H9 (cell line): ENCODE measurements at regions not wholly inside any gene's neighbourhood (a gene's known extent, or its start where the extent isn't known, plus 50 kb on each side); places are given as distances from the start of the nearest gene placed in this dataset.

ENCODE experiments used
- DNase-seq: peaks from one replicate; pipeline ENCODE4 v3.0.0-alpha.2; 2017
- H2AFZ ChIP-seq: one replicate; pipeline ENCODE4 v1.6.1; 2013; ENCODE audit warnings: mild to moderate bottlenecking, low read length, control low read depth, moderate library complexity
- H2AK5ac ChIP-seq: 2 replicates; pipeline ENCODE4 v1.6.1; 2013; ENCODE audit warnings: low read length, control low read depth, mixed read lengths; ENCODE audit not compliant: insufficient read length
- H2BK120ac ChIP-seq: one replicate; pipeline ENCODE4 v1.6.1; 2013; ENCODE audit warnings: low read depth, mild to moderate bottlenecking, low read length, control low read depth, inconsistent platforms; ENCODE audit not compliant: poor library complexity, severe bottlenecking
- H2BK12ac ChIP-seq: 2 replicates; pipeline ENCODE4 v1.6.1; 2013; ENCODE audit warnings: low read length, control low read depth, mixed read lengths, low read depth; ENCODE audit not compliant: insufficient read length
- H2BK15ac ChIP-seq: 2 replicates; pipeline ENCODE4 v1.6.1; 2013; ENCODE audit warnings: low read depth, low read length, control low read depth
- H2BK20ac ChIP-seq: one replicate; pipeline ENCODE4 v1.6.1; 2013; ENCODE audit warnings: low read depth, mild to moderate bottlenecking, low read length, control low read depth, inconsistent platforms; ENCODE audit not compliant: poor library complexity, severe bottlenecking
- H2BK5ac ChIP-seq: 2 replicates; pipeline ENCODE4 v1.6.1; 2013; ENCODE audit warnings: low read length, control low read depth, mixed read lengths; ENCODE audit not compliant: insufficient read length
- H3K14ac ChIP-seq: 2 replicates; pipeline ENCODE4 v1.6.1; 2013; ENCODE audit warnings: low read length, control low read depth; ENCODE audit not compliant: insufficient read depth
- H3K18ac ChIP-seq: 2 replicates; pipeline ENCODE4 v1.6.1; 2013; ENCODE audit warnings: low read depth, mild to moderate bottlenecking, mixed read lengths, low read length, control low read depth; ENCODE audit not compliant: insufficient read length
- H3K23ac ChIP-seq: 2 replicates; pipeline ENCODE4 v1.6.1; 2013; ENCODE audit warnings: low read length, control low read depth, mixed read lengths, low read depth; ENCODE audit not compliant: insufficient read length
- H3K23me2 ChIP-seq: 2 replicates; pipeline ENCODE4 v1.6.1; 2013; ENCODE audit warnings: low read depth, mild to moderate bottlenecking, mixed read lengths, low read length, control low read depth; ENCODE audit not compliant: insufficient read length, poor library complexity, severe bottlenecking
- H3K27ac ChIP-seq: 2 replicates; pipeline ENCODE4 v1.5.1; 2013; ENCODE audit warnings: low read length, control low read depth, mixed read lengths, low read depth; ENCODE audit not compliant: insufficient read length
- H3K27me3 ChIP-seq: 2 replicates; pipeline ENCODE4 v1.6.1; 2013; ENCODE audit warnings: low read length, control low read depth, inconsistent platforms; ENCODE audit not compliant: insufficient read depth
- H3K4ac ChIP-seq: 2 replicates; pipeline ENCODE4 v1.6.1; 2013; ENCODE audit warnings: low read depth, mild to moderate bottlenecking, control low read depth, inconsistent platforms, low read length, moderate library complexity
- H3K4me1 ChIP-seq: 2 replicates; pipeline ENCODE4 v1.6.1; 2013; ENCODE audit warnings: low read length, control low read depth, inconsistent platforms; ENCODE audit not compliant: insufficient read depth
- H3K4me2 ChIP-seq: 2 replicates; pipeline ENCODE4 v1.6.1; 2013; ENCODE audit warnings: low read length, control low read depth, mixed read lengths; ENCODE audit not compliant: insufficient read length, insufficient read depth
- H3K56ac ChIP-seq: 2 replicates; pipeline ENCODE4 v1.6.1; 2013; ENCODE audit warnings: low read depth, mild to moderate bottlenecking, mixed read lengths, low read length, control low read depth; ENCODE audit not compliant: insufficient read length
- H3K79me1 ChIP-seq: 2 replicates; pipeline ENCODE4 v1.6.1; 2013; ENCODE audit warnings: low read depth, mild to moderate bottlenecking, moderate library complexity, low read length, control low read depth, inconsistent platforms; ENCODE audit not compliant: insufficient read depth, poor library complexity, severe bottlenecking
- H3K79me2 ChIP-seq: 2 replicates; pipeline ENCODE4 v1.6.1; 2013; ENCODE audit warnings: low read length, control low read depth, inconsistent platforms; ENCODE audit not compliant: insufficient read depth
- H3K9ac ChIP-seq: 2 replicates; pipeline ENCODE4 v1.6.1; 2013; ENCODE audit warnings: low read length, control low read depth, mixed read lengths; ENCODE audit not compliant: insufficient read length; ENCODE audit errors: extremely low read depth
- H3K9me3 ChIP-seq: one replicate; pipeline ENCODE4 v1.6.1; 2013; ENCODE audit warnings: low read depth, low read length, inconsistent platforms; ENCODE audit not compliant: control insufficient read depth
- H3T11ph ChIP-seq: one replicate; pipeline ENCODE4 v1.6.1; 2013; ENCODE audit warnings: mild to moderate bottlenecking, low read length, control low read depth, inconsistent platforms
- H4K20me1 ChIP-seq: one replicate; pipeline ENCODE4 v1.6.1; 2013; ENCODE audit not compliant: control insufficient read depth, insufficient read length, insufficient read depth
- H4K5ac ChIP-seq: 2 replicates; pipeline ENCODE4 v1.6.1; 2013; ENCODE audit warnings: low read depth, mild to moderate bottlenecking, mixed read lengths, low read length, control low read depth; ENCODE audit not compliant: insufficient read length
- H4K8ac ChIP-seq: replicated peaks from 2 replicates; pipeline ENCODE4 v1.6.1; 2013; ENCODE audit warnings: low read length, control low read depth, mixed read lengths, low read depth; ENCODE audit not compliant: insufficient read length
- H4K91ac ChIP-seq: 2 replicates; pipeline ENCODE4 v1.6.1; 2013; ENCODE audit warnings: low read depth, mild to moderate bottlenecking, moderate library complexity, mixed read lengths, low read length, control low read depth; ENCODE audit not compliant: insufficient read length
- H3K27ac Mint-ChIP-seq, 3 experiments: 2 replicates in 2 of 3; 3 replicates in 1 of 3; pipeline ENCODE4 v1.8.0; 2020 to 2021; ENCODE audit warnings: mixed read lengths in 3 of 3, mild to moderate bottlenecking in 1 of 3, moderate library complexity in 1 of 3
- H3K27me3 Mint-ChIP-seq: 2 replicates; pipeline ENCODE4 v1.8.0; 2021; ENCODE audit warnings: low read depth, mild to moderate bottlenecking, moderate library complexity, mixed read lengths
- H3K36me3 Mint-ChIP-seq, 3 experiments: 2 replicates in 2 of 3; 3 replicates in 1 of 3; pipeline ENCODE4 v1.8.0; 2020 to 2021; ENCODE audit warnings: low read depth in 3 of 3, mixed read lengths in 3 of 3; ENCODE audit not compliant: insufficient read depth in 1 of 3
- H3K4me1 Mint-ChIP-seq, 2 experiments: 2 replicates each; pipeline ENCODE4 v1.8.0; 2020; ENCODE audit warnings: mixed read lengths in 2 of 2
- H3K4me3 Mint-ChIP-seq, 2 experiments: 2 replicates in 1 of 2; 3 replicates in 1 of 2; pipeline ENCODE4 v1.8.0; 2020 to 2021; ENCODE audit warnings: mild to moderate bottlenecking in 2 of 2, mixed read lengths in 2 of 2, moderate library complexity in 1 of 2
- H3K9me3 Mint-ChIP-seq, 2 experiments: 2 replicates in 1 of 2; 3 replicates in 1 of 2; pipeline ENCODE4 v1.8.0; 2020; ENCODE audit warnings: mild to moderate bottlenecking in 2 of 2, mixed read lengths in 2 of 2, moderate library complexity in 1 of 2
- CTCF ChIP-seq: fragments of 200-600 bp; sonication (generic); conservative IDR thresholded peaks from 3 replicates; pipeline ENCODE4 v1.8.0; 2021; ENCODE audit warnings: antibody characterized with exemption, mild to moderate bottlenecking
- WGBS: extraction: QIAGEN DNeasy Blood & Tissue Kit; methylation state at CpG from one replicate; pipeline ENCODE4 v1.1.7; 2013; ENCODE audit warnings: missing lambda C conversion rate, low lambda C conversion rate, mixed read lengths; ENCODE audit not compliant: insufficient read length; ENCODE audit errors: extremely low coverage; 5-methylcytosine and 5-hydroxymethylcytosine counted together

GRCh38 chr22:47566491-47566890, 804.0 kb downstream of the TBC1D22A start:
- no peaks in the 10 kb centered on the region for H3K79me2 ChIP-seq
- H3K4me2 ChIP-seq = no peak overlapping the region
- no peak overlapping the region for H4K5ac ChIP-seq
- H3K18ac ChIP-seq = no peak overlapping the region
- no peak overlapping the region for H2BK15ac ChIP-seq
- H3K56ac ChIP-seq = no peak overlapping the region
- no peak overlapping the region for H2BK20ac ChIP-seq
- H3K23ac ChIP-seq = no peak overlapping the region
- TF ChIP-seq CTCF = no peak
- H4K91ac ChIP-seq = no peak overlapping the region
- peaks cover 81% of the 10 kb centered on the region for H3K9me3 ChIP-seq
- no peak overlapping the region for H2BK5ac ChIP-seq
- H2BK120ac ChIP-seq = no peak overlapping the region
- H3K4me3 Mint-ChIP-seq = no peak overlapping the region
- H3K27me3 Mint-ChIP-seq = peaks cover 10% of the 10 kb centered on the region
- no peaks in the 10 kb centered on the region for H3K4me1 ChIP-seq
- H3K27ac Mint-ChIP-seq = no peak overlapping the region
- H3K9ac ChIP-seq = no peak overlapping the region
- H3K27ac ChIP-seq = no peak overlapping the region
- H4K20me1 ChIP-seq = no peaks in the 10 kb centered on the region
- DNase-seq = no peak
- no CpG with 5 or more reads among the region's 12 CpGs for WGBS
- no peak overlapping the region for H3K14ac ChIP-seq
- no peaks in the 10 kb centered on the region for H3K27me3 ChIP-seq
- H2AFZ ChIP-seq = no peak overlapping the region
- no peak overlapping the region for H4K8ac ChIP-seq
- H2BK12ac ChIP-seq = no peak overlapping the region
- H3K36me3 Mint-ChIP-seq = peaks cover 3 to 69% (median 51%) of the 10 kb centered on the region in 3 experiments; a peak in 6 of 7 replicates
- H3K4ac ChIP-seq = no peak overlapping the region
- no peaks in the 10 kb centered on the region for H3K79me1 ChIP-seq
- peaks cover 34 to 98% of the 10 kb centered on the region in 2 experiments for H3K9me3 Mint-ChIP-seq
- H3K4me1 Mint-ChIP-seq = no peaks in the 10 kb centered on the region
- H3K23me2 ChIP-seq = no peaks in the 10 kb centered on the region
- H2AK5ac ChIP-seq = no peak overlapping the region
- no peak overlapping the region for H3T11ph ChIP-seq
